Hypothalamus (tissue), 51 donors: ENCODE measurements at regions not wholly inside any gene's neighbourhood (a gene's known extent, or its start where the extent isn't known, plus 50 kb on each side); places are given as distances from the start of the nearest gene placed in this dataset.

ENCODE experiments used
- DNase-seq, 51 donors: peaks; one replicate each; lab custom pipeline; 2025; lab: John Stamatoyannopoulos, UW

- no peak for DNase-seq
Measured at GRCh38 chr4:62797221-62797620, 1597.1 kb downstream of the ADGRL3 start.

GRCh38 chr4:62791386-62791785 lies 1591.3 kb downstream of the ADGRL3 start:
- DNase-seq = no peak

- no peak for DNase-seq
Measured at GRCh38 chr4:62771983-62772557, 1571.9 kb downstream of the ADGRL3 start.

- DNase-seq = no peak
Measured at GRCh38 chr4:62740296-62740695, 1540.2 kb downstream of the ADGRL3 start.

- no peak for DNase-seq
Measured at GRCh38 chr4:62717154-62717553, 1517.0 kb downstream of the ADGRL3 start.

- DNase-seq = no peak
Measured at GRCh38 chr4:62711575-62711974, 1511.4 kb downstream of the ADGRL3 start.

- peak in 3 of 51 donors; percentile 1 to 49 (median 40) for DNase-seq
Measured at GRCh38 chr4:62709618-62710252, 1509.6 kb downstream of the ADGRL3 start.

GRCh38 chr4:62706423-62706822 lies 1506.3 kb downstream of the ADGRL3 start:
- no peak for DNase-seq

- no peak for DNase-seq
Measured at GRCh38 chr4:62683799-62684566, 1483.9 kb downstream of the ADGRL3 start.

- DNase-seq = no peak
Measured at GRCh38 chr4:62676962-62677361, 1476.8 kb downstream of the ADGRL3 start.

- DNase-seq = no peak
Measured at GRCh38 chr4:62670514-62670913, 1470.4 kb downstream of the ADGRL3 start.

GRCh38 chr4:62661821-62662220 lies 1461.7 kb downstream of the ADGRL3 start:
- DNase-seq = no peak

GRCh38 chr4:62656006-62656405 lies 1455.9 kb downstream of the ADGRL3 start:
- no peak for DNase-seq

- peak in 3 of 51 donors; percentile 0 to 2 (median 1) for DNase-seq
Measured at GRCh38 chr4:62644372-62644771, 1444.2 kb downstream of the ADGRL3 start.

- DNase-seq = no peak
Measured at GRCh38 chr4:62640296-62640695, 1440.2 kb downstream of the ADGRL3 start.

- DNase-seq = no peak
Measured at GRCh38 chr4:62627671-62628070, 1427.5 kb downstream of the ADGRL3 start.

- no peak for DNase-seq
Measured at GRCh38 chr4:62627141-62627540, 1427.0 kb downstream of the ADGRL3 start.

- no peak for DNase-seq
Measured at GRCh38 chr4:62622089-62622488, 1422.0 kb downstream of the ADGRL3 start.

GRCh38 chr4:62619971-62620370 lies 1419.8 kb downstream of the ADGRL3 start:
- DNase-seq = no peak

- no peak for DNase-seq
Measured at GRCh38 chr4:62618042-62618441, 1417.9 kb downstream of the ADGRL3 start.

GRCh38 chr4:62601737-62602136 lies 1401.6 kb downstream of the ADGRL3 start:
- no peak for DNase-seq

GRCh38 chr4:62595265-62595664 lies 1395.1 kb downstream of the ADGRL3 start:
- peak in 4 of 51 donors; percentile 0 to 3 (median 0) for DNase-seq
